ENCODE measurements at regions not wholly inside any gene's neighbourhood (a gene's known extent, or its start where the extent isn't known, plus 50 kb on each side); places are given as distances from the start of the nearest gene placed in this dataset.

- TF ChIP-seq CTCF (IDR thresholded peaks at IDR 0.05): no peak
- no peak for TF ChIP-seq POLR2A (IDR thresholded peaks at IDR 0.05)
- TF ChIP-seq POLR2AphosphoS5 (IDR thresholded peaks at IDR 0.05): no peak
Measured at GRCh38 chr12:116425256-116426193, 133.7 kb upstream of the MAP1LC3B2 start.

Data from upper lobe of left lung (tissue), 4 donors.